ENCODE measurements at regions not wholly inside any gene's neighbourhood (a gene's known extent, or its start where the extent isn't known, plus 50 kb on each side); places are given as distances from the start of the nearest gene placed in this dataset.

GRCh38 chr2:198639580-198639979 is 818.2 kb downstream of the SATB2 start:
- no peak overlapping the region for H3K27ac ChIP-seq (ENCODE audit: low read depth, low read length)
- H3K27me3 ChIP-seq (ENCODE audit: insufficient read depth, low read length) = no peaks in the 10 kb centered on the region
- no peak overlapping the region for H3K4me3 ChIP-seq (ENCODE audit: low read length in 2 of 2)
- intact Hi-C loops (cut with micrococcal nuclease) = no loop called here
- Mint-ChIP-seq H3K9me3 (peaks cover 0 to 1% (median 0%) of the 10 kb centered on the region in 8 donors), H3K27me3 (peaks cover 0 to 1% of the 10 kb centered on the region in 2 donors), H3K36me3 (no peaks in the 10 kb centered on the region), H3K27ac (no peak overlapping the region), H3K4me1 (no peaks in the 10 kb centered on the region), H3K4me3 (no peak overlapping the region)
- no peaks in the 10 kb centered on the region for H3K4me1 ChIP-seq (ENCODE audit: insufficient read depth, low read length)
- no peaks in the 10 kb centered on the region for H3K9me3 ChIP-seq (ENCODE audit: control insufficient read depth in 1 of 2, low read length in 2 of 2)
- ChIA-PET POLR2A (ENCODE audit: partially characterized antibody) (no interaction called here), CTCF (ENCODE audit: partially characterized antibody) (no interaction called here)
- no peaks in the 10 kb centered on the region for H3K36me3 ChIP-seq (ENCODE audit: insufficient read depth, low read length)
- no peak for DNase-seq

- Histone ChIP-seq H3K4me3 (ENCODE audit: low read length in 2 of 2) (no peak overlapping the region), H3K36me3 (ENCODE audit: insufficient read depth, low read length) (no peaks in the 10 kb centered on the region), H3K9me3 (ENCODE audit: control insufficient read depth in 1 of 2, low read length in 2 of 2) (no peaks in the 10 kb centered on the region), H3K4me1 (ENCODE audit: insufficient read depth, low read length) (no peaks in the 10 kb centered on the region), H3K27ac (ENCODE audit: low read depth, low read length) (no peak overlapping the region), H3K27me3 (ENCODE audit: insufficient read depth, low read length) (no peaks in the 10 kb centered on the region)
- intact Hi-C loops (cut with micrococcal nuclease) = no loop called here
- Mint-ChIP-seq H3K27me3 (peaks cover 0 to 1% of the 10 kb centered on the region in 2 donors), H3K4me3 (no peak overlapping the region), H3K36me3 (no peaks in the 10 kb centered on the region), H3K9me3 (peaks cover 0 to 1% (median 0%) of the 10 kb centered on the region in 8 donors), H3K4me1 (no peaks in the 10 kb centered on the region), H3K27ac (no peak overlapping the region)
- no peak for DNase-seq
- ChIA-PET POLR2A (ENCODE audit: partially characterized antibody) (no interaction called here), CTCF (ENCODE audit: partially characterized antibody) (no interaction called here)
Measured at GRCh38 chr2:198638577-198638976, 819.2 kb downstream of the SATB2 start.

- peaks cover 0 to 1% (median 0%) of the 10 kb centered on the region in 8 donors for H3K9me3 Mint-ChIP-seq
- H3K4me3 ChIP-seq (ENCODE audit: low read length in 2 of 2) = no peak overlapping the region
- POLR2A ChIA-PET (ENCODE audit: partially characterized antibody) = no interaction called here
Measured at GRCh38 chr2:198630384-198630783, 826.0 kb downstream of the PLCL1 start.

GRCh38 chr2:198628596-198628995 is 824.2 kb downstream of the PLCL1 start:
- DNase-seq = no peak
- no peaks in the 10 kb centered on the region for H3K4me1 Mint-ChIP-seq
- H3K9me3 ChIP-seq (ENCODE audit: control insufficient read depth in 1 of 2, low read length in 2 of 2) = no peaks in the 10 kb centered on the region
- H3K36me3 ChIP-seq (ENCODE audit: insufficient read depth, low read length) = no peaks in the 10 kb centered on the region
- H3K4me1 ChIP-seq (ENCODE audit: insufficient read depth, low read length) = no peaks in the 10 kb centered on the region
- no peaks in the 10 kb centered on the region for H3K36me3 Mint-ChIP-seq
- no peak overlapping the region for H3K4me3 ChIP-seq (ENCODE audit: low read length in 2 of 2)
- H3K27me3 ChIP-seq (ENCODE audit: insufficient read depth, low read length) = no peaks in the 10 kb centered on the region
- H3K4me3 Mint-ChIP-seq = no peak overlapping the region
- no peak overlapping the region for H3K27ac ChIP-seq (ENCODE audit: low read depth, low read length)
- peaks cover 0 to 1% (median 0%) of the 10 kb centered on the region in 8 donors for H3K9me3 Mint-ChIP-seq
- H3K27ac Mint-ChIP-seq = no peak overlapping the region
- no peaks in the 10 kb centered on the region for H3K27me3 Mint-ChIP-seq
- intact Hi-C loops (cut with micrococcal nuclease) = no loop called here
- POLR2A ChIA-PET (ENCODE audit: partially characterized antibody) = no interaction called here
- CTCF ChIA-PET (ENCODE audit: partially characterized antibody) = no interaction called here

More at GRCh38 chr2:198630384-198630783, 826.0 kb downstream of the PLCL1 start:
- CTCF ChIA-PET (ENCODE audit: partially characterized antibody) = no interaction called here
- Histone ChIP-seq H3K4me1 (ENCODE audit: insufficient read depth, low read length) (no peaks in the 10 kb centered on the region), H3K27ac (ENCODE audit: low read depth, low read length) (no peak overlapping the region), H3K36me3 (ENCODE audit: insufficient read depth, low read length) (no peaks in the 10 kb centered on the region), H3K27me3 (ENCODE audit: insufficient read depth, low read length) (no peaks in the 10 kb centered on the region), H3K9me3 (ENCODE audit: control insufficient read depth in 1 of 2, low read length in 2 of 2) (no peaks in the 10 kb centered on the region)
- DNase-seq = no peak
- intact Hi-C loops (cut with micrococcal nuclease) = no loop called here
- H3K4me3 Mint-ChIP-seq = no peak overlapping the region
- no peak overlapping the region for H3K27ac Mint-ChIP-seq
- H3K27me3 Mint-ChIP-seq = no peaks in the 10 kb centered on the region
- H3K4me1 Mint-ChIP-seq = no peaks in the 10 kb centered on the region
- no peaks in the 10 kb centered on the region for H3K36me3 Mint-ChIP-seq

- POLR2A ChIA-PET (ENCODE audit: partially characterized antibody) = no interaction called here
- intact Hi-C loops (cut with micrococcal nuclease) = no loop called here
- no peaks in the 10 kb centered on the region for H3K27me3 Mint-ChIP-seq
- no peaks in the 10 kb centered on the region for H3K4me1 Mint-ChIP-seq
- no peaks in the 10 kb centered on the region for H3K4me1 ChIP-seq (ENCODE audit: insufficient read depth, low read length)
- H3K4me3 Mint-ChIP-seq = no peak overlapping the region
- no peaks in the 10 kb centered on the region for H3K36me3 Mint-ChIP-seq
- H3K9me3 ChIP-seq (ENCODE audit: control insufficient read depth in 1 of 2, low read length in 2 of 2) = no peaks in the 10 kb centered on the region
- no peaks in the 10 kb centered on the region for H3K27me3 ChIP-seq (ENCODE audit: insufficient read depth, low read length)
- CTCF ChIA-PET (ENCODE audit: partially characterized antibody) = no interaction called here
- no peak overlapping the region for H3K27ac Mint-ChIP-seq
- H3K36me3 ChIP-seq (ENCODE audit: insufficient read depth, low read length) = no peaks in the 10 kb centered on the region
- no peak overlapping the region for H3K27ac ChIP-seq (ENCODE audit: low read depth, low read length)
- H3K9me3 Mint-ChIP-seq = no peaks in the 10 kb centered on the region
- no peak overlapping the region for H3K4me3 ChIP-seq (ENCODE audit: low read length in 2 of 2)
- no peak for DNase-seq
Measured at GRCh38 chr2:198622986-198623730, 818.8 kb downstream of the PLCL1 start.

GRCh38 chr2:198615972-198616371 is 811.6 kb downstream of the PLCL1 start:
- Mint-ChIP-seq H3K27me3 (no peaks in the 10 kb centered on the region), H3K4me3 (peak overlapping the region in 2 of 8 donors; percentile 14 to 33), H3K36me3 (no peaks in the 10 kb centered on the region), H3K9me3 (no peaks in the 10 kb centered on the region), H3K4me1 (no peaks in the 10 kb centered on the region), H3K27ac (no peak overlapping the region)
- Histone ChIP-seq H3K4me1 (ENCODE audit: insufficient read depth, low read length) (no peaks in the 10 kb centered on the region), H3K27me3 (ENCODE audit: insufficient read depth, low read length) (no peaks in the 10 kb centered on the region), H3K9me3 (ENCODE audit: control insufficient read depth in 1 of 2, low read length in 2 of 2) (no peaks in the 10 kb centered on the region), H3K4me3 (ENCODE audit: low read length in 2 of 2) (no peak overlapping the region), H3K36me3 (ENCODE audit: insufficient read depth, low read length) (no peaks in the 10 kb centered on the region), H3K27ac (ENCODE audit: low read depth, low read length) (no peak overlapping the region)
- no peak for DNase-seq
- POLR2A ChIA-PET (ENCODE audit: partially characterized antibody) = no interaction called here
- CTCF ChIA-PET (ENCODE audit: partially characterized antibody) = no interaction called here
- intact Hi-C loops (cut with micrococcal nuclease) = no loop called here

- Mint-ChIP-seq H3K4me1 (no peaks in the 10 kb centered on the region), H3K27ac (no peak overlapping the region), H3K36me3 (no peaks in the 10 kb centered on the region), H3K27me3 (no peaks in the 10 kb centered on the region), H3K9me3 (no peaks in the 10 kb centered on the region), H3K4me3 (no peak overlapping the region)
- POLR2A ChIA-PET (ENCODE audit: partially characterized antibody) = no interaction called here
- Histone ChIP-seq H3K4me1 (ENCODE audit: insufficient read depth, low read length) (no peaks in the 10 kb centered on the region), H3K27me3 (ENCODE audit: insufficient read depth, low read length) (no peaks in the 10 kb centered on the region), H3K36me3 (ENCODE audit: insufficient read depth, low read length) (no peaks in the 10 kb centered on the region), H3K4me3 (ENCODE audit: low read length in 2 of 2) (no peak overlapping the region), H3K27ac (ENCODE audit: low read depth, low read length) (no peak overlapping the region), H3K9me3 (ENCODE audit: control insufficient read depth in 1 of 2, low read length in 2 of 2) (no peaks in the 10 kb centered on the region)
- CTCF ChIA-PET (ENCODE audit: partially characterized antibody) = no interaction called here
- intact Hi-C loops (cut with micrococcal nuclease) = no loop called here
- DNase-seq = no peak
Measured at GRCh38 chr2:198611201-198611600, 806.8 kb downstream of the PLCL1 start.

- Histone ChIP-seq H3K4me1 (ENCODE audit: insufficient read depth, low read length) (no peaks in the 10 kb centered on the region), H3K27me3 (ENCODE audit: insufficient read depth, low read length) (no peaks in the 10 kb centered on the region), H3K27ac (ENCODE audit: low read depth, low read length) (no peak overlapping the region), H3K36me3 (ENCODE audit: insufficient read depth, low read length) (no peaks in the 10 kb centered on the region), H3K4me3 (ENCODE audit: low read length in 2 of 2) (no peak overlapping the region), H3K9me3 (ENCODE audit: control insufficient read depth in 1 of 2, low read length in 2 of 2) (no peaks in the 10 kb centered on the region)
- ChIA-PET POLR2A (ENCODE audit: partially characterized antibody) (no interaction called here), CTCF (ENCODE audit: partially characterized antibody) (no interaction called here)
- H3K36me3 Mint-ChIP-seq = no peaks in the 10 kb centered on the region
- H3K27ac Mint-ChIP-seq = no peak overlapping the region
- H3K4me1 Mint-ChIP-seq = no peaks in the 10 kb centered on the region
- no peaks in the 10 kb centered on the region for H3K27me3 Mint-ChIP-seq
- intact Hi-C loops (cut with micrococcal nuclease) = no loop called here
- H3K9me3 Mint-ChIP-seq = peaks cover 0 to 7% (median 2%) of the 10 kb centered on the region in 8 donors
- DNase-seq = no peak
- H3K4me3 Mint-ChIP-seq = no peak overlapping the region
Measured at GRCh38 chr2:198604599-198604998, 800.2 kb downstream of the PLCL1 start.

Measured in CD4-positive, alpha-beta memory T cell (primary cell).